IMR-90 (cell line): ENCODE measurements at regions not wholly inside any gene's neighbourhood (a gene's known extent, or its start where the extent isn't known, plus 50 kb on each side); places are given as distances from the start of the nearest gene placed in this dataset.

Experiments used
- ATAC-seq: fragments of 200-7000 bp; cut with Tn5 transposase; 2 replicates; pipeline ENCODE4 v1.9.1; 2020; ENCODE audit warnings: low read depth, mild to moderate bottlenecking, moderate library complexity
- BruUV-seq: library from RNA; stranded (reverse); fragments of 400-500 nt; replicated peaks from 2 replicates; lab custom pipeline; 2021; lab: Mats Ljungman, UMichigan
- CTCF ChIA-PET: fragments of 300-600 bp; formaldehyde crosslinking; extraction: SDS; loops from one replicate; lab custom pipeline; 2021; ENCODE audit warnings: antibody characterized with exemption; lab: Yijun Ruan, JAX
- POLR2A ChIA-PET: fragments of 300-600 bp; sonication (Branson Sonifier 250); formaldehyde crosslinking; loops from one replicate; lab custom pipeline; 2022; ENCODE audit warnings: antibody characterized with exemption; ENCODE audit not compliant: unreplicated experiment; lab: Charles Lee
- DNase-seq: peaks from one replicate; pipeline ENCODE4 v3.0.0; 2013
- H2AFZ ChIP-seq: replicated peaks from 2 replicates; pipeline ENCODE3; 2013; ENCODE audit warnings: low read length, mild to moderate bottlenecking; ENCODE audit not compliant: poor library complexity
- H2AK5ac ChIP-seq: 2 replicates; pipeline ENCODE4 v1.6.1; 2013; ENCODE audit warnings: low read depth, low read length, inconsistent platforms
- H2AK9ac ChIP-seq: replicated peaks from 2 replicates; pipeline ENCODE3; 2013; ENCODE audit warnings: mild to moderate bottlenecking, low read depth, low read length, moderate library complexity; ENCODE audit not compliant: poor library complexity
- H2BK120ac ChIP-seq: 2 replicates; pipeline ENCODE4 v1.6.1; 2013; ENCODE audit warnings: low read depth, low read length, inconsistent platforms
- H2BK15ac ChIP-seq: 3 replicates; pipeline ENCODE4 v1.6.1; 2013; ENCODE audit warnings: low read depth, low read length, inconsistent platforms
- H2BK20ac ChIP-seq: 2 replicates; pipeline ENCODE4 v1.6.1; 2013; ENCODE audit warnings: low read depth, mild to moderate bottlenecking, inconsistent platforms, low read length, moderate library complexity
- H2BK5ac ChIP-seq: 2 replicates; pipeline ENCODE4 v1.6.1; 2013; ENCODE audit warnings: mild to moderate bottlenecking, low read depth, low read length, inconsistent platforms; ENCODE audit not compliant: poor library complexity, severe bottlenecking
- H3K14ac ChIP-seq: replicated peaks from 2 replicates; pipeline ENCODE4 v1.6.1; 2013; ENCODE audit warnings: low read depth, low read length, inconsistent platforms
- H3K18ac ChIP-seq: 2 replicates; pipeline ENCODE4 v1.6.1; 2013; ENCODE audit warnings: low read depth, low read length, control low read depth
- H3K23ac ChIP-seq: 2 replicates; pipeline ENCODE4 v1.6.1; 2013; ENCODE audit warnings: low read depth, low read length, inconsistent platforms
- H3K27ac ChIP-seq: 2 replicates; pipeline ENCODE4 v1.5.1; 2013; ENCODE audit warnings: mild to moderate bottlenecking, control low read depth, low read length; ENCODE audit not compliant: insufficient read depth
- H3K27me3 ChIP-seq: 2 replicates; pipeline ENCODE4 v1.6.1; 2013; ENCODE audit warnings: low read length; ENCODE audit not compliant: control insufficient read depth, insufficient read depth
- H3K36me3 ChIP-seq: 2 replicates; pipeline ENCODE4 v1.6.1; 2013; ENCODE audit warnings: low read length, mixed read lengths; ENCODE audit not compliant: control insufficient read depth, insufficient read depth
- H3K4ac ChIP-seq: 2 replicates; pipeline ENCODE4 v1.6.1; 2013; ENCODE audit warnings: low read depth, low read length, inconsistent platforms
- H3K4me1 ChIP-seq: 2 replicates; pipeline ENCODE4 v1.6.1; 2013; ENCODE audit warnings: low read length, mixed read lengths; ENCODE audit not compliant: control insufficient read depth, insufficient read depth
- H3K4me2 ChIP-seq: 2 replicates; pipeline ENCODE4 v1.6.1; 2013; ENCODE audit warnings: low read depth, mild to moderate bottlenecking, control low read depth, low read length, moderate library complexity
- H3K4me3 ChIP-seq: 2 replicates; pipeline ENCODE4 v1.5.1; 2013; ENCODE audit warnings: low read depth, mild to moderate bottlenecking, control low read depth, low read length, moderate library complexity; ENCODE audit not compliant: insufficient read depth
- H3K56ac ChIP-seq: 2 replicates; pipeline ENCODE4 v1.6.1; 2013; ENCODE audit warnings: low read length, inconsistent platforms; ENCODE audit not compliant: insufficient read depth; ENCODE audit errors: extremely low read depth
- H3K79me1 ChIP-seq, 2 experiments: 2 replicates each; pipeline ENCODE4 v1.6.1; 2013; ENCODE audit warnings: low read length in 2 of 2, inconsistent platforms in 1 of 2, low read depth in 1 of 2
- H3K9ac ChIP-seq: 2 replicates; pipeline ENCODE4 v1.6.1; 2013; ENCODE audit warnings: low read depth, low read length, control low read depth
- H3K9me1 ChIP-seq: 2 replicates; pipeline ENCODE4 v1.6.1; 2013; ENCODE audit warnings: low read length, inconsistent platforms; ENCODE audit not compliant: insufficient read depth
- H3K9me3 ChIP-seq: 2 replicates; pipeline ENCODE4 v1.6.1; 2013; ENCODE audit warnings: low read length; ENCODE audit not compliant: control insufficient read depth, insufficient read depth
- H4K20me1 ChIP-seq: 2 replicates; pipeline ENCODE4 v1.6.1; 2013; ENCODE audit warnings: low read length, inconsistent platforms; ENCODE audit not compliant: insufficient read depth
- H4K5ac ChIP-seq: 2 replicates; pipeline ENCODE4 v1.6.1; 2013; ENCODE audit warnings: mild to moderate bottlenecking, low read depth, low read length, control low read depth
- H4K8ac ChIP-seq, 2 experiments: 2 replicates each; pipeline ENCODE4 v1.6.1; 2013; ENCODE audit warnings: low read depth in 2 of 2, low read length in 2 of 2, control low read depth in 1 of 2, inconsistent platforms in 1 of 2
- H4K91ac ChIP-seq: 2 replicates; pipeline ENCODE4 v1.6.1; 2013; ENCODE audit warnings: low read depth, low read length, inconsistent platforms; ENCODE audit not compliant: insufficient read depth
- CTCF ChIP-seq: conservative IDR thresholded peaks from 2 replicates; pipeline ENCODE4 v1.5.1; 2012; ENCODE audit warnings: mild to moderate bottlenecking, low read depth, low read length, improper control_type of control experiment
- MAZ ChIP-seq: IDR thresholded peaks from 2 replicates; pipeline ENCODE4 v1.6.1; 2012; ENCODE audit warnings: low read depth, mild to moderate bottlenecking, low read length, improper control_type of control experiment, moderate library complexity, borderline replicate concordance
- RAD21 ChIP-seq: IDR thresholded peaks from 2 replicates; pipeline ENCODE4 v1.6.1; 2012; ENCODE audit warnings: low read length, improper control_type of control experiment
- WGBS, 2 experiments: methylation state at CpG; one replicate each; pipeline versions ENCODE4 v1.1.5 to v1.1.7; 2013; ENCODE audit warnings: missing lambda C conversion rate in 2 of 2; ENCODE audit not compliant: insufficient read length in 1 of 2; ENCODE audit errors: extremely low coverage in 2 of 2; 5-methylcytosine and 5-hydroxymethylcytosine counted together
- dilution Hi-C: fragments of 300-500 bp; cut with HindIII; formaldehyde crosslinking; loops from one replicate; pipeline ENCODE4 v1.14.3; 2018; ENCODE audit warnings: low sequenced_read_pairs; ENCODE audit not compliant: unreplicated experiment
- in situ Hi-C: fragments of 300-500 bp; cut with MboI; formaldehyde crosslinking; loops from 3 replicates; pipeline ENCODE4 v1.14.3; 2019; ENCODE audit warnings: low sequenced_read_pairs, inconsistent platforms, mixed read lengths
- intact Hi-C: fragments of 100-400 bp; cut with micrococcal nuclease; formaldehyde crosslinking; loops from 2 replicates; pipeline ENCODE4 v1.10.0; 2022

DNA sequence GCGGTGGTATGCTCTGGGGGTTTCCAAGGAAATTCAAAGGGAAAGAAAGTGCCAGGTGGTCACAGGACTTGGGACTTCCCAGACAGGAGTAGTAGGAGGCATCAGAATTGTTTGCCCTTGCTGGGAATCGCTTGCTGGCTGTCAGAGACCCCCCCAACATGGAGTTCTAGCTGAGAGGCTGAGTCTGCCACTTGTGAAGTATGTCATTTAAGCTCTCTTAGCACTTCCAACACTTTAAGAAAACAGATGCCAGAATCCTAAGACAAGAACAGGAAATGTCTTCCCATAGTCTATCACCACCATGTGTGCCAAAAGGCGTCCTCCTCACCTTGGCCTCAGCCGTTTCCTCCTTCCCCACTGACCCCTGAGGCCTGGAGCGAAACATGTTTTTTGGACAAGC, 193.8 kb upstream of the IRX3 start:
- H3K27me3 ChIP-seq = no peaks in the 10 kb centered on the region
- TF ChIP-seq CTCF = no peak
- no peak for TF ChIP-seq RAD21
- no peak for TF ChIP-seq MAZ

More for the DNA sequence above, 193.8 kb upstream of the IRX3 start:
- Histone ChIP-seq H3K18ac (no peak overlapping the region), H3K9ac (no peak overlapping the region), H2BK20ac (no peak overlapping the region), H2BK15ac (no peak overlapping the region), H3K9me3 (no peaks in the 10 kb centered on the region), H3K9me1 (no peaks in the 10 kb centered on the region), H3K14ac (no peak overlapping the region), H3K4me2 (no peak overlapping the region), H2BK5ac (no peak overlapping the region), H3K79me1 (no peaks in the 10 kb centered on the region), H2AK9ac (no peak overlapping the region), H3K56ac (no peak overlapping the region), H3K23ac (no peak overlapping the region), H2AK5ac (no peak overlapping the region), H3K4me1 (no peaks in the 10 kb centered on the region), H4K8ac (no peak overlapping the region), H4K20me1 (no peaks in the 10 kb centered on the region), H2AFZ (no peak overlapping the region), H4K91ac (no peak overlapping the region), H3K4me3 (no peak overlapping the region), H2BK120ac (no peak overlapping the region), H4K5ac (no peak overlapping the region), H3K4ac (no peak overlapping the region), H3K27ac (no peak overlapping the region), H3K36me3 (no peaks in the 10 kb centered on the region)
- BruUV-seq = no TSS peak
- intact Hi-C loops = no loop called here
- ATAC-seq = no peak
- no peak for DNase-seq
- dilution Hi-C loops = no loop called here
- no CpG with 5 or more reads among the region's 5 CpGs for WGBS, 2 experiments
- ChIA-PET POLR2A (no interaction called here), CTCF (no interaction called here)
- in situ Hi-C loops = no loop called here
